Prostate gland (tissue), 2 donors: ENCODE measurements at regions not wholly inside any gene's neighbourhood (a gene's known extent, or its start where the extent isn't known, plus 50 kb on each side); places are given as distances from the start of the nearest gene placed in this dataset.

Experiments
- CTCF ChIP-seq, 4 experiments: fragments of 200-600 bp in 2 of 4; fragments of 450-650 bp in 2 of 4; sonication (generic) in 2 of 4; IDR thresholded peaks; 1 replicate in 3 of 4; 2 replicates in 1 of 4; pipeline ENCODE4 v1.5.1; 2016 to 2019; ENCODE audit warnings: antibody characterized with exemption in 4 of 4, mild to moderate bottlenecking in 2 of 4, moderate library complexity in 2 of 4
- POLR2AphosphoS5 ChIP-seq: sonication (generic); formaldehyde crosslinking; IDR thresholded peaks from one replicate; pipeline ENCODE4 v1.6.1; 2017; ENCODE audit warnings: antibody characterized with exemption

GRCh38 chr11:95641495-95641894 is 148.1 kb downstream of the FAM76B start:
- TF ChIP-seq CTCF (IDR thresholded peaks at IDR 0.05) (no peak), POLR2AphosphoS5 (no peak)
